GM12878 (cell line): ENCODE measurements at regions not wholly inside any gene's neighbourhood (a gene's known extent, or its start where the extent isn't known, plus 50 kb on each side); places are given as distances from the start of the nearest gene placed in this dataset.

ENCODE experiments used
- ATAC-seq: fragments of 200-7000 bp; cut with Tn5 transposase; 3 replicates; pipeline ENCODE4 v1.9.1; 2020; ENCODE audit warnings: mild to moderate bottlenecking, moderate library complexity
- BruUV-seq: library from RNA; stranded (reverse); fragments of 400-500 nt; replicated peaks from 2 replicates; lab custom pipeline; 2021; lab: Mats Ljungman, UMichigan
- CTCF ChIA-PET: fragments of 300-600 bp; sonication (Branson Sonifier 250); formaldehyde crosslinking; extraction: SDS; loops from one replicate; lab custom pipeline; 2021; ENCODE audit warnings: inconsistent platforms; lab: Yijun Ruan, JAX
- POLR2A ChIA-PET: fragments of 350-600 bp; formaldehyde crosslinking; extraction: SDS; loops from one replicate; lab custom pipeline; 2021; ENCODE audit warnings: inconsistent platforms; lab: Charles Lee
- RAD21 ChIA-PET: fragments of 300-600 bp; sonication (Branson Sonifier 250); formaldehyde crosslinking; loops from one replicate; lab custom pipeline; 2023; ENCODE audit warnings: antibody characterized with exemption; ENCODE audit not compliant: unreplicated experiment; lab: Charles Lee
- SMC1A ChIA-PET: fragments of 300-600 bp; sonication (Branson Sonifier 250); formaldehyde crosslinking; loops from one replicate; lab custom pipeline; 2023; ENCODE audit not compliant: unreplicated experiment, uncharacterized antibody; lab: Charles Lee
- DNase-seq: peaks from one replicate; pipeline ENCODE4 v3.0.0-alpha.2; 2011; ENCODE audit warnings: low read depth, low spot score
- FAIRE-seq: peaks from 3 replicates; lab custom pipeline; 2011; peaks lifted over from hg19 to GRCh38; lab: Jason Lieb, UNC
- H2AFZ ChIP-seq: 2 replicates; pipeline ENCODE4 v1.6.0; 2011; ENCODE audit warnings: low read depth, low read length, control low read depth; ENCODE audit not compliant: control insufficient read depth
- H3K27ac ChIP-seq: 2 replicates; pipeline ENCODE4 v1.5.1; 2011; ENCODE audit warnings: control low read depth; ENCODE audit not compliant: control insufficient read depth, insufficient read depth
- H3K27me3 ChIP-seq, 2 experiments: replicated peaks in 1 of 2; 2 replicates each; pipeline versions ENCODE4 v1.6.0 to v1.6.1; 2011; ENCODE audit warnings: low read length in 1 of 2; ENCODE audit not compliant: control insufficient read depth in 2 of 2, insufficient read depth in 2 of 2
- H3K36me3 ChIP-seq, 2 experiments: 2 replicates each; pipeline ENCODE4 v1.5.1; 2011; ENCODE audit warnings: low read length in 1 of 2; ENCODE audit not compliant: control insufficient read depth in 2 of 2, insufficient read depth in 2 of 2
- H3K4me1 ChIP-seq: 2 replicates; pipeline ENCODE4 v1.6.1; 2011; ENCODE audit warnings: mild to moderate bottlenecking, low read length, moderate library complexity, mixed read lengths; ENCODE audit not compliant: control insufficient read depth, insufficient read depth
- H3K4me2 ChIP-seq: 2 replicates; pipeline ENCODE4 v1.6.0; 2011; ENCODE audit warnings: control low read depth; ENCODE audit not compliant: control insufficient read depth, insufficient read depth
- H3K4me3 ChIP-seq: fragments of 200-600 bp; sonication (generic); 2 replicates; pipeline ENCODE4 v1.5.1; 2016
- H3K79me2 ChIP-seq: 2 replicates; pipeline ENCODE4 v1.6.0; 2011; ENCODE audit warnings: low read length; ENCODE audit not compliant: control insufficient read depth, insufficient read depth
- H3K9ac ChIP-seq: 2 replicates; pipeline ENCODE4 v1.8.0; 2011; ENCODE audit warnings: low read length, control low read depth, mixed read lengths; ENCODE audit not compliant: control insufficient read depth, insufficient read depth
- H3K9me3 ChIP-seq: replicated peaks from 3 replicates; pipeline ENCODE4 v1.5.1; 2011; ENCODE audit warnings: mild to moderate bottlenecking, low read length; ENCODE audit not compliant: control insufficient read depth, insufficient read depth
- H4K20me1 ChIP-seq: 2 replicates; pipeline ENCODE4 v1.6.0; 2011; ENCODE audit not compliant: control insufficient read depth, insufficient read depth
- BCL11A ChIP-seq: IDR thresholded peaks from 2 replicates; pipeline ENCODE4 v1.6.1; 2011; ENCODE audit warnings: low read depth, low read length
- BHLHE40 ChIP-seq, 2 experiments: fragments of 450-650 bp in 1 of 2; IDR thresholded peaks; 2 replicates each; pipeline ENCODE4 v1.6.1; 2011 to 2017; ENCODE audit warnings: low read depth in 2 of 2, borderline replicate concordance in 1 of 2, improper control_type of control experiment in 1 of 2, low read length in 1 of 2, mild to moderate bottlenecking in 1 of 2
- BRCA1 ChIP-seq: IDR thresholded peaks from 2 replicates; pipeline ENCODE4 v1.6.1; 2011; ENCODE audit warnings: low read depth, low read length, improper control_type of control experiment
- EGR1 ChIP-seq, 2 experiments: IDR thresholded peaks; 1 replicate in 1 of 2; 2 replicates in 1 of 2; pipeline ENCODE4 v1.6.1; 2011 to 2012; ENCODE audit warnings: low read depth in 2 of 2, low read length in 2 of 2, borderline replicate concordance in 1 of 2, mild to moderate bottlenecking in 1 of 2, moderate library complexity in 1 of 2
- EP300 ChIP-seq, 2 experiments: fragments of 150-350 bp in 1 of 2; IDR thresholded peaks; 2 replicates each; pipeline ENCODE4 v1.6.1; 2011 to 2012; ENCODE audit warnings: low read depth in 2 of 2, low read length in 2 of 2, borderline replicate concordance in 1 of 2, improper control_type of control experiment in 1 of 2, inconsistent platforms in 1 of 2; ENCODE audit not compliant: control insufficient read depth in 1 of 2
- FOXK2 ChIP-seq: fragments of 450-650 bp; IDR thresholded peaks from 2 replicates; pipeline ENCODE4 v1.6.1; 2017; ENCODE audit warnings: mild to moderate bottlenecking, moderate library complexity
- HDGF ChIP-seq: fragments of 450-650 bp; IDR thresholded peaks from 2 replicates; pipeline ENCODE4 v1.6.1; 2016; ENCODE audit warnings: antibody characterized with exemption
- ZNF217 ChIP-seq: fragments of 450-650 bp; IDR thresholded peaks from 2 replicates; pipeline ENCODE4 v1.6.1; 2017; ENCODE audit warnings: antibody characterized with exemption, mild to moderate bottlenecking
- ZNF384 ChIP-seq: IDR thresholded peaks from 2 replicates; pipeline ENCODE4 v1.6.1; 2012; ENCODE audit warnings: low read depth, mild to moderate bottlenecking, low read length, improper control_type of control experiment, borderline replicate concordance
- ZSCAN29 ChIP-seq: fragments of 450-650 bp; IDR thresholded peaks from 2 replicates; pipeline ENCODE4 v1.6.1; 2017; ENCODE audit warnings: mild to moderate bottlenecking, moderate library complexity
- WGBS: methylation state at CpG from one replicate; pipeline ENCODE4 v1.1.6; 2016; ENCODE audit warnings: low lambda C conversion rate; ENCODE audit not compliant: insufficient replicate concordance, insufficient coverage; ENCODE audit errors: missing lambda C conversion rate; 5-methylcytosine and 5-hydroxymethylcytosine counted together
- in situ Hi-C: fragments of 300-500 bp; cut with MboI; formaldehyde crosslinking; loops from 9 replicates; pipeline ENCODE4 v1.14.3; 2018; ENCODE audit warnings: mixed read lengths
- intact Hi-C: fragments of 100-400 bp; cut with micrococcal nuclease; formaldehyde crosslinking; loops from one replicate; pipeline ENCODE4 v1.14.2; 2022; ENCODE audit not compliant: unreplicated experiment
- TF ChIP-seq, protein P1 (sequence below): fragments of 450-650 bp; IDR thresholded peaks from 2 replicates; pipeline ENCODE4 v1.6.1; 2017; ENCODE audit warnings: mild to moderate bottlenecking, low read depth, inconsistent platforms; ENCODE audit not compliant: poor library complexity, severe bottlenecking
- TF ChIP-seq, protein P2 (sequence below): fragments of 450-650 bp; formaldehyde crosslinking; IDR thresholded peaks from 2 replicates; pipeline ENCODE4 v1.4.0; 2022; ENCODE audit warnings: mild to moderate bottlenecking, moderate library complexity
- TF ChIP-seq, protein P3 (sequence below): IDR thresholded peaks from 2 replicates; pipeline ENCODE4 v1.6.1; 2011; ENCODE audit warnings: borderline replicate concordance, low read depth, mild to moderate bottlenecking, moderate library complexity, low read length; ENCODE audit not compliant: insufficient read depth, poor library complexity, severe bottlenecking

DNA sequence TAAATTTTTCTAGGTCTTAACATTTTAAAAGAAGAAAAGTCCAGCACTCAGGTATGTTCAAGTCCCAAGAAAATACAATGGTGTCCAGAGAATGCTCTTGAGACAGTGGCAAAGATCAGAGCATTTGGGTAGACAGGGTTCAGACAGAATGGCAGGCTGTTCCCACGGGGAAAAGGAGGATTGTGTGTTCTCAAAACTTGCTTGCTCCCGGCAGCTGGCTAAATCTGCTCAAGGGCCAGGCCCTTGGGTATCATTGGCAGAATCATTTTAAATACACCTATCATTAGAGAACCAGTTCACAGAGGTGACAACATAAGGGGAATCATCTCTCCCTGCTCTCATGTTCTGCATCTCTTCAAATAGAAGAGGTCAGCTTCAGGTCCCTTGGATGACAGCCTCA is 456.3 kb downstream of the DTHD1 start (continued):
- TF ChIP-seq, protein P1, sequence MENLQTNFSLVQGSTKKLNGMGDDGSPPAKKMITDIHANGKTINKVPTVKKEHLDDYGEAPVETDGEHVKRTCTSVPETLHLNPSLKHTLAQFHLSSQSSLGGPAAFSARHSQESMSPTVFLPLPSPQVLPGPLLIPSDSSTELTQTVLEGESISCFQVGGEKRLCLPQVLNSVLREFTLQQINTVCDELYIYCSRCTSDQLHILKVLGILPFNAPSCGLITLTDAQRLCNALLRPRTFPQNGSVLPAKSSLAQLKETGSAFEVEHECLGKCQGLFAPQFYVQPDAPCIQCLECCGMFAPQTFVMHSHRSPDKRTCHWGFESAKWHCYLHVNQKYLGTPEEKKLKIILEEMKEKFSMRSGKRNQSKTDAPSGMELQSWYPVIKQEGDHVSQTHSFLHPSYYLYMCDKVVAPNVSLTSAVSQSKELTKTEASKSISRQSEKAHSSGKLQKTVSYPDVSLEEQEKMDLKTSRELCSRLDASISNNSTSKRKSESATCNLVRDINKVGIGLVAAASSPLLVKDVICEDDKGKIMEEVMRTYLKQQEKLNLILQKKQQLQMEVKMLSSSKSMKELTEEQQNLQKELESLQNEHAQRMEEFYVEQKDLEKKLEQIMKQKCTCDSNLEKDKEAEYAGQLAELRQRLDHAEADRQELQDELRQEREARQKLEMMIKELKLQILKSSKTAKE, result no peak
- TF ChIP-seq BRCA1, result no peak
- TF ChIP-seq BHLHE40 (IDR thresholded peaks at IDR 0.05; ENCODE audit: borderline replicate concordance in 1 of 2, low read depth in 2 of 2, low read length in 1 of 2), result no peak
- TF ChIP-seq ZSCAN29, result no peak
- no peak for TF ChIP-seq BCL11A
- no peak for TF ChIP-seq EGR1 (IDR thresholded peaks at IDR 0.05; ENCODE audit: borderline replicate concordance in 1 of 2, low read depth in 2 of 2, low read length in 2 of 2)
- TF ChIP-seq, protein P2, sequence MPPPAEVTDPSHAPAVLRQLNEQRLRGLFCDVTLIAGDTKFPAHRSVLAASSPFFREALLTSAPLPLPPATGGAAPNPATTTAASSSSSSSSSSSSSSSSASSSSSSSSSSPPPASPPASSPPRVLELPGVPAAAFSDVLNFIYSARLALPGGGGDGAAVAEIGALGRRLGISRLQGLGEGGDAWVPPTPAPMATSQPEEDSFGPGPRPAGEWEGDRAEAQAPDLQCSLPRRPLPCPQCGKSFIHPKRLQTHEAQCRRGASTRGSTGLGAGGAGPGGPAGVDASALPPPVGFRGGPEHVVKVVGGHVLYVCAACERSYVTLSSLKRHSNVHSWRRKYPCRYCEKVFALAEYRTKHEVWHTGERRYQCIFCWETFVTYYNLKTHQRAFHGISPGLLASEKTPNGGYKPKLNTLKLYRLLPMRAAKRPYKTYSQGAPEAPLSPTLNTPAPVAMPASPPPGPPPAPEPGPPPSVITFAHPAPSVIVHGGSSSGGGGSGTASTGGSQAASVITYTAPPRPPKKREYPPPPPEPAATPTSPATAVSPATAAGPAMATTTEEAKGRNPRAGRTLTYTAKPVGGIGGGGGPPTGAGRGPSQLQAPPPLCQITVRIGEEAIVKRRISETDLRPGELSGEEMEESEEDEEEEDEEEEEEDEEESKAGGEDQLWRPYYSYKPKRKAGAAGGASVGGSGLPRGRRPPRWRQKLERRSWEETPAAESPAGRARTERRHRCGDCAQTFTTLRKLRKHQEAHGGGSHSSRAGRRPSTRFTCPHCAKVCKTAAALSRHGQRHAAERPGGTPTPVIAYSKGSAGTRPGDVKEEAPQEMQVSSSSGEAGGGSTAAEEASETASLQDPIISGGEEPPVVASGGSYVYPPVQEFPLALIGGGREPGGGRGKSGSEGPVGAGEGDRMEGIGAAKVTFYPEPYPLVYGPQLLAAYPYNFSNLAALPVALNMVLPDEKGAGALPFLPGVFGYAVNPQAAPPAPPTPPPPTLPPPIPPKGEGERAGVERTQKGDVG (CRISPR knock-in tag), result no peak

DNA sequence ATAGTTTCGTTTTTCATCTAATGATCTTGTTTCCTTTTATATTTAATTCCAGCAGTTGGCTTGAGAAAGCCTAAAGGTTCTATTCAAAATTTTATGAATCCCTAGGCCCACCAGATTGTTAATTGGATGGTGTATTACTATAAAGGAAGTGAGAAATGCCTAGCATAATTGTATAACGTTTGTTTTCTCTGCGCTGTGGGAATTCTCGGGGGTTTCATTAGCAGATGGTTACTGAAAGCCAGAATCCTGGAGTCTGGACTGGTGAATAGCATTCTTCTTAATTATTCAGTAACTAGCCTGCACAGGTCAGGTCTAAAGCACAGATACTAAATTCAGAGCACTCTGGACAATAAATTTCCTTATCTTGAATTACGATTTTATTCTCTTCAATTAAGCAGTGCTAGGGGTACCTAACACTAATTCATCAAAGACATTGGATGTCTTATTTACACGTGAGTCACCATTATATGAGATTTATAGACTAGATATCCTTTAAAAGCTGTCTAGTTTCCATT is 459.4 kb downstream of the DTHD1 start:
- BruUV-seq, result no TSS peak
- no peaks in the 10 kb centered on the region for H3K27me3 ChIP-seq
- CTCF ChIA-PET, result no interaction called here
- H3K4me2 ChIP-seq, result no peak overlapping the region
- H3K36me3 ChIP-seq, result no peaks in the 10 kb centered on the region
- H3K9me3 ChIP-seq, result no peaks in the 10 kb centered on the region
- H3K4me1 ChIP-seq, result no peaks in the 10 kb centered on the region
- no peak for FAIRE-seq
- intact Hi-C loops (no loop called here), in situ Hi-C loops (no loop called here)
- H3K4me3 ChIP-seq, result no peak overlapping the region
- ATAC-seq, result no peak
- no peaks in the 10 kb centered on the region for H3K79me2 ChIP-seq
- no peak overlapping the region for H3K9ac ChIP-seq
- no peak overlapping the region for H2AFZ ChIP-seq
- RAD21 ChIA-PET, result no interaction called here
- no peaks in the 10 kb centered on the region for H4K20me1 ChIP-seq
- H3K27ac ChIP-seq, result no peak overlapping the region
- POLR2A ChIA-PET, result no interaction called here
- no peak for DNase-seq
- SMC1A ChIA-PET, result interaction anchor here (0.6 kb wide), 1 partner anchor 33 kb away, joined by 3 read pairs; no protein-coding TSS in a partner anchor
- WGBS, result 39% methylated on average over 6 of the region's 6 CpGs
- TF ChIP-seq FOXK2 (no peak), HDGF (no peak), ZNF384 (no peak), ZNF217 (no peak), EP300 (IDR thresholded peaks at IDR 0.05; ENCODE audit: borderline replicate concordance in 1 of 2, control insufficient read depth in 1 of 2, low read depth in 2 of 2, low read length in 2 of 2) (no peak)
- TF ChIP-seq, protein P3, sequence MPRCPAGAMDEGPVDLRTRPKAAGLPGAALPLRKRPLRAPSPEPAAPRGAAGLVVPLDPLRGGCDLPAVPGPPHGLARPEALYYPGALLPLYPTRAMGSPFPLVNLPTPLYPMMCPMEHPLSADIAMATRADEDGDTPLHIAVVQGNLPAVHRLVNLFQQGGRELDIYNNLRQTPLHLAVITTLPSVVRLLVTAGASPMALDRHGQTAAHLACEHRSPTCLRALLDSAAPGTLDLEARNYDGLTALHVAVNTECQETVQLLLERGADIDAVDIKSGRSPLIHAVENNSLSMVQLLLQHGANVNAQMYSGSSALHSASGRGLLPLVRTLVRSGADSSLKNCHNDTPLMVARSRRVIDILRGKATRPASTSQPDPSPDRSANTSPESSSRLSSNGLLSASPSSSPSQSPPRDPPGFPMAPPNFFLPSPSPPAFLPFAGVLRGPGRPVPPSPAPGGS, result no peak
